Epidermal melanocyte (primary cell): ENCODE measurements at regions not wholly inside any gene's neighbourhood (a gene's known extent, or its start where the extent isn't known, plus 50 kb on each side); places are given as distances from the start of the nearest gene placed in this dataset.

ENCODE experiments used
- DNase-seq: peaks from one replicate; pipeline ENCODE4 v3.0.0; 2011; ENCODE audit warnings: low spot score; ENCODE audit not compliant: insufficient read length

DNA sequence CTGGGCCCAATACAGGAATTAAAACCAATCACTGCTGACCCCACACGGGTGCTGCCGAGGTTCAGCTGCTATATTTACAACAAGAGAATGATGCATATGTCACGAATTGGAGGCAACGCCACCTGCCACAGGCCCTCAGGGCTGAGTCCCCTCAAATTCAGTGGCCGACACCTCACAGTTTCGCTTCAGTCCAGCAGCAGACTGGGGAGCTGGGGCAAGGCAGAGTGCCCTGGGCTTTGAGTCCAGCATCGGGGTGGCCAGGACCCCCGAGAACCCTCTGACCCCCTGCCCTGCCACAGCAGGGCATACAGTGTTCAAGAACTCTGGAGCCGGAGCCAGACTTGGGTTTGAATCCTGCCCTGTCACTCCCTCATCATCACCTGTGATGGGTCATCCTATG is 247.2 kb downstream of the CTTN start:
- DNase-seq: no peak

DNA sequence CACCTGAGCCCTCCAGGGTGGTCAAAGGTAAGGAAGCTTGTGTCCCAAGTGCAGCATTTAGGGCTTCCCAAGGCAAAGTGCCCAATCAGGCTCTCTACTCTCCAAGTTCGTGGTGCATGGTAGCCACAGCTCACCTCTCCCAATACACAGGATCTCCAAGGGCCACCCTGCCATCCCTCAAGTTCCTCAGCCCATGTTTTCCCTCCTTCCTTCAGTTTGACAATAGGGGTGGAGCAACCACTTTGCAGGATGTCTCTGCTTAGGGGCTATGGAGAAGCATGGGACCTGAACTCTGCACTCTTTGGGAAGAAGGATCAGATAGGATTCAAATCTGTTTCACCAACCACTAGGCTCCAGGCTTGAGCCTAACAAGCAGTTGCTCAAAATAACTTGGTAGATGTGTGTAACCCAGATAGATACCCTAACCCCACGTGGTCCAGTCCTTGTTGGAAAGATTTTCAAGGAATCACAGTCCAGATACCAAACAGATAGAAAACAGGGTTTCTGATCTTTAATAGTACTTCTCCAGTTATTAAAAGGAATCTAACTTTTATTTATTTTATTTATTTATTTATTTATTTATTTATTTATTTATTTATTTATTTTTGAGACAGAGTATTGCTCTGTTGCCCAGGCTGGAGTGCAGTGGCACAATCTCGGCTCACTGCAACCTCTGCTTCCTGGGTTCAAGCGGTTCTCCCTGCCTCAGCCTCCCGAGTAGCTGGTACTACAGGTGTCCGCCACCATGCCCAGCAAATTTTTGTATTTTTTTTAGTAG is 248.1 kb downstream of the CTTN start:
- DNase-seq: no peak

DNA sequence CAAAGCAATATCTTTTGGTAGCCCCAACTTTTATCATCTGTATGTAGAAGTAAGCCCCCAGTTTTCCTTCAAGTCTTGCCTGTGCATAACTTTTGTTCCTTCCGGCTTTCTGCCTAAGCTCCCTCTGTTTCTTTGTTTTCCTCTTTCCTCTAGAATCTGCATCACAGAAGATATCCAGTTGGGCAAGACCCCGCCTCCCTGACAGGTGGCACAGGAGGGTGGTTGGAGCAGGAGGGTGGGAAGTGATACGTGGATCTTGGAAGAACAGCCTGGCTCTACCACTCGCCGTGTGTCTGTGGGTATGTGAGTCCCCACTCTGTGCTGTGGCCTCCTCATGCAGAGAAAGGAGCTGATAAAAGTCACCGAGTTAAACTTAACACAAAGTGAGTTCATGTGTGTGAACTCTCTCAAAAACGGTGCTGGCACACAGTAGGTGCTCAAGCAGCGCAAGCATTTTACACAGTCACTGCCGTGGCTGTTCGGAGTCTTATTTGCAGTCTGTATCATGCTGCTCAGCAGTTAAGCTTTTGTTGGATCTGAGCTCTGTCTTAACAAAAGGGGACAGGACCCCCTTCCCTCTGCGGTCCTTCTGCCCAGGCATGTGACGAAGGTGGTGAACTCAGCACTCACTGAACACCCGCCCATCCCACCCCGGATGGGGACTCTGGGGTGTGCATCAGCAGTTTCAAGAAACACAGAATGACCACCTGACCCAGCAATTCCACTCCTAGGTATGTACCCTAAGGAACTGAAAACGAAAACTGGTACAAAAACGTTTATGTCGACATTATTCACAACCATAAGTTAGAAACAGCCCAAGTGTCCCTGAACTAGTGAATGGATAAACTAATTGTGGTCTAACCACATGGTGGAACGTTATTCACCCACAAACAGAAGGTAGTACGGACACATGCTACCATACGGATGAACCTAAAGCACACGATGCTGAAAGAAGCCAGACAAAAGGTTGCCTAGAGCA is 249.1 kb downstream of the CTTN start:
- DNase-seq: no peak

DNA sequence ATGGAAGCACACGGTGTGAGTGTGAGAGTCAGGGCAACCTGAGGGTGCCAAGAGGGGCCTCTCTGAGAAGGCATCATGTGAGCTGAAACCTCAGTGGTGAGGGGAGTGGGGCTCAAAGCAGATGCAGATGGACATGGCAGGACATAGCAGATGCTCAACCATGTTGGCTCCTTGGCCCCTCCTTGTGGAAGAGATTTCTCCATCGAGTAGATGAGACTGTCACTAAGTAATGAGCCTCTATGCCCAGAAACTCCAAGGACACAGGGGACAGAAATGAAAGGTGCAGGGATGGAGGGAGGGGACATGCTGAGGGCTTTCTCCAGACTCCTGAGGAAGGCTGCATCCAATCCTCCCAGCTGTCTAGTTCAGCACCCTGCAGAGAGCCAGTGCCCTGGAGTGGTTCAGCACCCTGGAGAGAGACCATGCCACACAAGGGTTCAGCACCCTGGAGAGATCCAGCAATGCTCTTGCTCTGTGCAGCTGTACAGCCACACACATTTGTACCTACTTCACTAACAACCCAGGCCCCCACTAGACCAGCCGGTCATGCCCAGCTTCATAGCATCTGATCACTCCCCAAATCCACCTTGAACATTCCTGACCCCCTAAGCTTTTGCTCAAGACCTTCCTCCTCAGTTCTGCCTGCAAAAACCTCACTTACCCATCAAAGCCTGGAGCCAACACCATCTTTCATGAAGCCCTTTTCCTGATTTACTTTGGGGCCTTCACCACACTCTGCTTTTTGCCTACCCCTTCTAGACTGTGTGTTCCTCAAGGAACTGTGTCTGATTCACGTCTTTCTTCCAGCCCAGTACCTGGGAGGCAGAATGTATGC is 252.0 kb downstream of the CTTN start:
- DNase-seq: peak; percentile 76

DNA sequence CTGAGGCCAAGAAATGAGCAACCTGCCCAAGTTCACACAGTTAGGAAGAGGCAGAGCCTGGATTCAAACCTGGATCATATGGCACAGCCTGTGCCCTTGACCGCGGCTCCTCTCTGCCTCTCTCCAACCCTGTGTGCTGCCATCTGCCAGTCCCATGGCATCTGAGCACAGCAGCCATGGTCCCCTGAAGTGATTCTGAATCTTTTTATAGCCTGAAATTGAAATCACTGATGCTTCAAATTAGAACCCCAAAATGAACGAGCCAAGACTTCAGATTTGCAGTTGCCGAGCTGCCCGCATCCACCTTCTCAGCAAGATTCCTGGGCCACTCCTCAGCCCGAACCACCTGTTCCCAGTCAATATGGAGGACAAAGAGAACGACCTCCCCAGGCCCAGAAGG is 252.7 kb downstream of the CTTN start:
- no peak for DNase-seq

DNA sequence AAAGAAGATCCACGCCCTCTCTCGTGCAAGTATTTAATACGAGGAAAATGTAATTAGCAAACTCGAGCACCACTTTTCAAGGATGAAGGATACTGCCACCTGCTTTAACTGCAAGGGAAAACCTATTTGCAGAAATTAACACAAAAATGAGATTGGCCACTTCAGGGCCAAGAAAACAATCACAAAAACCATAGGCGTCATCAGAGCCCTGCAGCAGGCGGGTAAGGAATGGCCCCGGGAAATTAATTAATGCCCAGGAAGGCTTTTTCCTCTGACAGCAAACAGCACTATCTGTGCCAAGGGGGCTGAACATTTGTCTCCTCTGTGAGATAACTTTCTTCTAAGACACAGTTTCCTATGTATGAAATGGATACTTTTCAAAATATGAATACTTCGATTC is 255.7 kb downstream of the CTTN start:
- no peak for DNase-seq

DNA sequence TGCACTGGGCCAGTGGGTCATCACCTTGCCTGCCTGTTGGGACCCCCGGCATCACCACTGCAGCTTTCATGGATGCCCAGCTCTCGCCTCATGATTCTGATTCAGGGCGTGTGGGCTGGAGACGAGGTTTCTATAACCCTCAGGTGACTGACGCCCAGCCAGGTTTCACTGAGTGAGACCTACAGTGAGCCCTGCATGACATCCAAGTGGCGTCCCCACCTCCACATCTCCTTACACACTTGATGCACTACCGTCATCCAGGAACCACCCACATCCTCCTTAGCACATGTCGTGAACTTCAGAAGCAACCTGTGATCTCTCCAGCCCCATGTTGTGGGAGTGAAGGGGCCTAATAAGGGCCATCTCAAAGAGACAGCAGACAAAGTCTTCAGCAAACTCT is 257.5 kb downstream of the CTTN start:
- no peak for DNase-seq

DNA sequence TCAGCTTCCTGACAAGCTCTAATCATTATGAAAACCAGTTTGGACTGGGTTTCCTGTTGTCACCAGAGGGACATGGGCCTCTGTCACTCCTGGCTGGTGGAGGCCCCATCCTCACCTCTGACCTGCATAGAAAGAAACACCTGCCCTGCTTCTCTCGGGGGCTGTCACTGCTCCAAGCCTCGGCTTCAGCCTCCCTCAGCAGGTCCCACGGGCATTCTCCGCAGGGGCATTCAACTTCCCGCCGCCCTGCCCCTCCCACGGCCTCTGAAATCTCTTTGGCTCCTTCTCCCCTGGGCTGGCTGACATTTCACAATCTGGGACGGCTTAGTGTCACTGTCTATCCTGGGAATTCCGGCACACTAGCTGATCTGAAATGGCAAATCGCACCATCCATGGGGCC is 257.9 kb downstream of the CTTN start:
- no peak for DNase-seq

GRCh38 chr11:70660059-70660888 is 261.9 kb downstream of the CTTN start:
- no peak for DNase-seq

DNA sequence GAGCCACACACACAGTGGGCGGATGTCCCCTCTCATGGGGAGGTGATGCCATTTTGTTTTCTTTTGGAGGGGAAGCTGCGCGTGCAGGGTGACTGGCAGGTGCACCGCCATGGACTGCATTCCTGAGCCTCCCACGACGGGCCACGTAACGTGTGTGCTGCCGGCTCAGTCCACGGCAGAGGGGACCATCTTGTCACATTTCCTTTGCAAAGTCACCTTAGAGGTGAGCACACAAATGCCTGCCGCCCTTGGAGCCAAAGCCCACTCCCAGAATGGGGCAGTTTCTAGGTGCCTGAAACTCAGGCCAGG is 262.5 kb downstream of the CTTN start:
- DNase-seq: no peak

GRCh38 chr11:70661761-70662501 is 263.6 kb downstream of the CTTN start:
- DNase-seq: no peak

- no peak for DNase-seq
Observed at GRCh38 chr11:70662691-70663098, 264.4 kb downstream of the CTTN start.

DNA sequence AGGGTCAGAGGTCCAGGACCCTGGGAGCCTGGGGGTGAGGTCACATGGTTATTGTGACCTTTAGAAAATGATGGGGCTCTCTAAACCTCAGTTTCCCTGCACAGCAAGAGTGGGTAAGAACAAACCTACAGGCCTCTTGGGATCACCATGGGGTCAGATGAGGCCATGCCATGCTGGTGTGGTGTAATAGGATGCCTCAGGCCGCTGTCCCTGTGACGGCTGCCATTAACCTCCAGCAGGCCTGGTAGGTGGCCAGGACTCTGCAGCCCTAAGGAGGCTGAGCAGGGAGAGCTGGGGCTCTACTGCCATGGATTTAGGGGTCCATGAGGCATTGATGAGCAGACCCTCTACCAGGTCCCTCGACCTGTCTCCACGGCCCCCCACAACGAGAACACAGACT is 265.5 kb downstream of the CTTN start:
- DNase-seq: no peak

DNA sequence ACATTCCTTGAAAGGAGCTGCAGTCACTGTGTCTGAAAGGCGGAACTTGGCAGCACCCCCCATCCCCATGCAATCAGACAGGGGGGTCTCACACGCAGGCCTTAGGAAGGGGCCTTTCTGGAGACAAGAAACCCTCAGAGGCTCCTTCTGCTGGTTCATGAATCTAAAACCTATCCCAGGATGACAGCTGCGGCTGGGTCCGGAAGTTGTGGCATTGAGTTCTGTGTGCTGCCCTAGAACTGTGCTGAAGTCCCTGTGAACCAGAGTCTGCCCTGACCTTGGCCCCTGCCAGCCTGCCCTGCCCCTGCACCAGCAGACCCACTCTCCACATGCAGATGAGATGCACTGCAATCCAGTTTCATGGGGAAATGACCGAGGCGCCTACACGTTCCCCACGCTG is 268.0 kb downstream of the CTTN start:
- DNase-seq: no peak

- DNase-seq: no peak
Observed at GRCh38 chr11:70667767-70668166, 269.4 kb downstream of the CTTN start.

GRCh38 chr11:70668204-70669202 is 270.2 kb downstream of the CTTN start:
- DNase-seq: no peak

DNA sequence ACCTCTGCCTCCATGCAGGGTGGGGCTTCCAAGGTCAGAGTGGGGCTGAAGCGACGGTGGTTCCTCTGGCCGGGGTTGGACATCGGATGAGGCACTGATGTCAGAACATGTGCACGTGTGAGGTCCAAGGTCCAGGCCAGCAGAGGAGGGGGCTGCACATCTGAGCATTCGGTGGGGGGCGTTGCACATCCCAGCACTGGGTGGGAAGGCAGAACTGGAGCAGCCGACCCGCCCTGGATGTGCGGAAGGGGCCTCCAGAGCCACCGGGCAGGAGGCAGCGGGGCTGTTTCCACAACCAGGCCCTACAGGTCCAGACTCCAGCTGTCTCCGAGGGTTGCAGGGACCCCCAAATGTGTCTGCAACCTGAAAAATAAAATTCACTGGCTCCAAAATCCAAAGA is 271.0 kb downstream of the CTTN start:
- DNase-seq: no peak

GRCh38 chr11:70669871-70670675 is 271.7 kb downstream of the CTTN start:
- no peak for DNase-seq
